CD8-positive, alpha-beta memory T cell (primary cell): ENCODE measurements at regions not wholly inside any gene's neighbourhood (a gene's known extent, or its start where the extent isn't known, plus 50 kb on each side); places are given as distances from the start of the nearest gene placed in this dataset.

Experiments
- CTCF ChIA-PET: fragments of 350-600 bp; sonication (Branson Sonifier 250); formaldehyde crosslinking; loops from one replicate; lab custom pipeline; 2021; ENCODE audit warnings: antibody characterized with exemption; lab: Charles Lee
- POLR2A ChIA-PET: fragments of 350-600 bp; sonication (Branson Sonifier 250); formaldehyde crosslinking; loops from one replicate; lab custom pipeline; 2021; ENCODE audit warnings: antibody characterized with exemption; lab: Charles Lee
- DNase-seq, 5 donors: peaks; one replicate each; pipeline versions ENCODE4 v3.0.0 to v3.0.0-alpha.2; 2020 to 2022; ENCODE audit warnings: mixed read lengths in 1 of 5
- H3K27ac ChIP-seq: one replicate; pipeline ENCODE4 v1.7.0; 2013; ENCODE audit warnings: low read depth, mild to moderate bottlenecking, low read length, moderate library complexity
- H3K27me3 ChIP-seq: 2 replicates; pipeline ENCODE4 v1.7.0; 2013; ENCODE audit warnings: low read length, mild to moderate bottlenecking; ENCODE audit not compliant: insufficient read depth, poor library complexity, severe bottlenecking
- H3K36me3 ChIP-seq: 2 replicates; pipeline ENCODE4 v1.7.0; 2013; ENCODE audit warnings: mild to moderate bottlenecking, low read length, moderate library complexity; ENCODE audit not compliant: insufficient read depth
- H3K4me1 ChIP-seq: 2 replicates; pipeline ENCODE4 v1.7.0; 2013; ENCODE audit warnings: mild to moderate bottlenecking, low read length, moderate library complexity; ENCODE audit not compliant: insufficient read depth
- H3K4me3 ChIP-seq: 2 replicates; pipeline ENCODE4 v1.7.0; 2013; ENCODE audit warnings: mild to moderate bottlenecking, low read length
- H3K9me3 ChIP-seq: 2 replicates; pipeline ENCODE4 v1.7.0; 2013; ENCODE audit warnings: mild to moderate bottlenecking, low read length
- H3K27ac Mint-ChIP-seq, 8 donors: one replicate each; pipeline ENCODE4 v1.8.0; 2020 to 2021; ENCODE audit warnings: mixed read lengths in 8 of 8, mild to moderate bottlenecking in 6 of 8, inconsistent platforms in 3 of 8, moderate library complexity in 3 of 8
- H3K27me3 Mint-ChIP-seq, 2 donors: one replicate each; pipeline ENCODE4 v1.8.0; 2020 to 2021; ENCODE audit warnings: mixed read lengths in 2 of 2, mild to moderate bottlenecking in 1 of 2, moderate library complexity in 1 of 2
- H3K36me3 Mint-ChIP-seq, 3 donors: one replicate each; pipeline ENCODE4 v1.8.0; 2020 to 2021; ENCODE audit warnings: mixed read lengths in 3 of 3, inconsistent platforms in 1 of 3, mild to moderate bottlenecking in 1 of 3
- H3K4me1 Mint-ChIP-seq, 3 donors: one replicate each; pipeline ENCODE4 v1.8.0; 2020 to 2021; ENCODE audit warnings: mixed read lengths in 3 of 3, inconsistent platforms in 1 of 3, mild to moderate bottlenecking in 1 of 3
- H3K4me3 Mint-ChIP-seq, 7 donors: one replicate each; pipeline ENCODE4 v1.8.0; 2020 to 2021; ENCODE audit warnings: mixed read lengths in 7 of 7, mild to moderate bottlenecking in 6 of 7, moderate library complexity in 4 of 7, inconsistent platforms in 2 of 7
- H3K9me3 Mint-ChIP-seq, 5 donors: one replicate each; pipeline ENCODE4 v1.8.0; 2020 to 2022; ENCODE audit warnings: mixed read lengths in 5 of 5, mild to moderate bottlenecking in 3 of 5, moderate library complexity in 2 of 5, inconsistent platforms in 1 of 5

GRCh38 chr9:89775641-89776040 lies 170.8 kb downstream of the GADD45G start:
- H3K4me3 Mint-ChIP-seq = no peak overlapping the region
- Histone ChIP-seq H3K27ac (no peak overlapping the region), H3K4me1 (no peaks in the 10 kb centered on the region), H3K36me3 (no peaks in the 10 kb centered on the region), H3K4me3 (no peak overlapping the region), H3K9me3 (no peaks in the 10 kb centered on the region), H3K27me3 (no peaks in the 10 kb centered on the region)
- ChIA-PET POLR2A (no interaction called here), CTCF (no interaction called here)
- no peak overlapping the region for H3K27ac Mint-ChIP-seq
- no peaks in the 10 kb centered on the region for H3K36me3 Mint-ChIP-seq
- H3K27me3 Mint-ChIP-seq = peaks cover 3 to 8% of the 10 kb centered on the region in 2 donors
- DNase-seq = no peak
- H3K9me3 Mint-ChIP-seq = no peaks in the 10 kb centered on the region
- H3K4me1 Mint-ChIP-seq = no peaks in the 10 kb centered on the region

GRCh38 chr9:89776795-89777525 lies 172.1 kb downstream of the GADD45G start:
- H3K27ac Mint-ChIP-seq = no peak overlapping the region
- H3K9me3 ChIP-seq = no peaks in the 10 kb centered on the region
- no peak for DNase-seq
- no peaks in the 10 kb centered on the region for H3K36me3 ChIP-seq
- no peaks in the 10 kb centered on the region for H3K4me1 Mint-ChIP-seq
- ChIA-PET CTCF (no interaction called here), POLR2A (no interaction called here)
- no peaks in the 10 kb centered on the region for H3K9me3 Mint-ChIP-seq
- H3K4me3 ChIP-seq = no peak overlapping the region
- H3K36me3 Mint-ChIP-seq = no peaks in the 10 kb centered on the region
- no peaks in the 10 kb centered on the region for H3K4me1 ChIP-seq
- H3K27me3 ChIP-seq = no peaks in the 10 kb centered on the region
- peaks cover 5 to 10% of the 10 kb centered on the region in 2 donors for H3K27me3 Mint-ChIP-seq
- H3K4me3 Mint-ChIP-seq = no peak overlapping the region
- no peak overlapping the region for H3K27ac ChIP-seq

- ChIA-PET POLR2A (no interaction called here), CTCF (no interaction called here)
- H3K4me3 Mint-ChIP-seq = no peak overlapping the region
- H3K36me3 ChIP-seq = no peaks in the 10 kb centered on the region
- no peaks in the 10 kb centered on the region for H3K4me1 ChIP-seq
- H3K27ac Mint-ChIP-seq = no peak overlapping the region
- H3K27me3 ChIP-seq = no peaks in the 10 kb centered on the region
- H3K36me3 Mint-ChIP-seq = no peaks in the 10 kb centered on the region
- H3K27ac ChIP-seq = no peak overlapping the region
- H3K4me3 ChIP-seq = no peak overlapping the region
- no peak for DNase-seq
- no peaks in the 10 kb centered on the region for H3K4me1 Mint-ChIP-seq
- peaks cover 5 to 14% of the 10 kb centered on the region in 2 donors for H3K27me3 Mint-ChIP-seq
- H3K9me3 Mint-ChIP-seq = no peaks in the 10 kb centered on the region
- H3K9me3 ChIP-seq = no peaks in the 10 kb centered on the region
Measured at GRCh38 chr9:89777544-89777943, 172.7 kb downstream of the GADD45G start.

GRCh38 chr9:89778100-89779090 lies 173.6 kb downstream of the GADD45G start:
- Histone ChIP-seq H3K9me3 (no peaks in the 10 kb centered on the region), H3K36me3 (no peaks in the 10 kb centered on the region), H3K27ac (no peak overlapping the region), H3K27me3 (no peaks in the 10 kb centered on the region), H3K4me3 (no peak overlapping the region), H3K4me1 (no peaks in the 10 kb centered on the region)
- Mint-ChIP-seq H3K9me3 (no peaks in the 10 kb centered on the region), H3K36me3 (no peaks in the 10 kb centered on the region), H3K27me3 (peaks cover 5 to 15% of the 10 kb centered on the region in 2 donors), H3K4me3 (no peak overlapping the region), H3K4me1 (no peaks in the 10 kb centered on the region), H3K27ac (no peak overlapping the region)
- ChIA-PET CTCF (no interaction called here), POLR2A (no interaction called here)
- DNase-seq = no peak

- Mint-ChIP-seq H3K9me3 (no peaks in the 10 kb centered on the region), H3K27ac (no peak overlapping the region), H3K4me1 (no peaks in the 10 kb centered on the region), H3K36me3 (no peaks in the 10 kb centered on the region), H3K4me3 (no peak overlapping the region), H3K27me3 (peaks cover 5 to 16% of the 10 kb centered on the region in 2 donors)
- Histone ChIP-seq H3K27me3 (no peaks in the 10 kb centered on the region), H3K36me3 (no peaks in the 10 kb centered on the region), H3K4me3 (no peak overlapping the region), H3K9me3 (no peaks in the 10 kb centered on the region), H3K27ac (no peak overlapping the region), H3K4me1 (no peaks in the 10 kb centered on the region)
- DNase-seq = no peak
- ChIA-PET POLR2A (no interaction called here), CTCF (no interaction called here)
Measured at GRCh38 chr9:89779405-89780203, 174.8 kb downstream of the GADD45G start.

- ChIA-PET POLR2A (no interaction called here), CTCF (no interaction called here)
- H3K36me3 Mint-ChIP-seq = no peaks in the 10 kb centered on the region
- no peak for DNase-seq
- Histone ChIP-seq H3K27ac (no peak overlapping the region), H3K4me3 (no peak overlapping the region), H3K9me3 (no peaks in the 10 kb centered on the region), H3K27me3 (no peaks in the 10 kb centered on the region), H3K4me1 (no peaks in the 10 kb centered on the region), H3K36me3 (no peaks in the 10 kb centered on the region)
- H3K4me3 Mint-ChIP-seq = no peak overlapping the region
- peak overlapping the region in 1 of 8 donors; percentile 33 for H3K27ac Mint-ChIP-seq
- H3K4me1 Mint-ChIP-seq = no peaks in the 10 kb centered on the region
- peaks cover 12 to 16% of the 10 kb centered on the region in 2 donors for H3K27me3 Mint-ChIP-seq
- no peaks in the 10 kb centered on the region for H3K9me3 Mint-ChIP-seq
Measured at GRCh38 chr9:89780959-89781358, 176.1 kb downstream of the GADD45G start.

- H3K36me3 ChIP-seq = no peaks in the 10 kb centered on the region
- no peak for DNase-seq
- no peak overlapping the region for H3K4me3 ChIP-seq
- no peaks in the 10 kb centered on the region for H3K27me3 ChIP-seq
- H3K27ac ChIP-seq = no peak overlapping the region
- Mint-ChIP-seq H3K27me3 (peaks cover 15% of the 10 kb centered on the region in 2 donors), H3K4me3 (no peak overlapping the region), H3K36me3 (no peaks in the 10 kb centered on the region), H3K9me3 (no peaks in the 10 kb centered on the region), H3K27ac (no peak overlapping the region), H3K4me1 (no peaks in the 10 kb centered on the region)
- ChIA-PET POLR2A (no interaction called here), CTCF (no interaction called here)
- H3K9me3 ChIP-seq = no peaks in the 10 kb centered on the region
- H3K4me1 ChIP-seq = no peaks in the 10 kb centered on the region
Measured at GRCh38 chr9:89781838-89782540, 177.2 kb downstream of the GADD45G start.
